HEK293 (cell line): ENCODE measurements at regions not wholly inside any gene's neighbourhood (a gene's known extent, or its start where the extent isn't known, plus 50 kb on each side); places are given as distances from the start of the nearest gene placed in this dataset.

Experiments used
- CTCF ChIA-PET: fragments of 350-600 bp; formaldehyde crosslinking; extraction: SDS; loops from one replicate; lab custom pipeline; 2021; ENCODE audit warnings: antibody characterized with exemption; lab: Yijun Ruan, JAX
- POLR2A ChIA-PET: fragments of 300-600 bp; formaldehyde crosslinking; extraction: SDS; loops from one replicate; lab custom pipeline; 2020; ENCODE audit warnings: antibody characterized with exemption, inconsistent platforms; lab: Yijun Ruan, JAX
- H3K27ac ChIP-seq: fragments of 200-500 bp; sonication (Bioruptor generic); 2 replicates; pipeline ENCODE4 v1.5.1; 2014; ENCODE audit warnings: low read depth, low read length, control low read depth, inconsistent platforms; ENCODE audit errors: extremely low read depth
- H3K36me3 ChIP-seq, 2 experiments: fragments of 200-500 bp in 1 of 2; sonication (Bioruptor generic) in 1 of 2; 1 replicate in 1 of 2; 2 replicates in 1 of 2; pipeline ENCODE4 v1.5.1; 2014 to 2017; ENCODE audit warnings: inconsistent platforms in 2 of 2, low read length in 2 of 2; ENCODE audit not compliant: control insufficient read depth in 2 of 2, insufficient read depth in 1 of 2
- H3K4me1 ChIP-seq: fragments of 200-500 bp; sonication (Bioruptor generic); 2 replicates; pipeline ENCODE4 v1.5.1; 2014; ENCODE audit warnings: mild to moderate bottlenecking, low read length, inconsistent platforms; ENCODE audit not compliant: control insufficient read depth, insufficient read depth
- H3K4me3 ChIP-seq: 2 replicates; pipeline ENCODE4 v1.5.1; 2011; ENCODE audit warnings: low read depth, mild to moderate bottlenecking, control low read depth, low read length, moderate library complexity
- H3K9me3 ChIP-seq: fragments of 200-500 bp; sonication (Bioruptor generic); 2 replicates; pipeline ENCODE4 v1.5.1; 2014; ENCODE audit warnings: low read depth, low read length, inconsistent platforms; ENCODE audit not compliant: control insufficient read depth, insufficient read depth
- IKZF3 ChIP-seq: fragments of 450-650 bp; IDR thresholded peaks from 2 replicates; pipeline ENCODE4 v1.5.0; 2018; ENCODE audit warnings: missing biosample characterization, mild to moderate bottlenecking, missing genetic modification characterization, moderate library complexity
- KLF9 ChIP-seq: fragments of 450-650 bp; formaldehyde crosslinking; IDR thresholded peaks from 2 replicates; pipeline ENCODE4 v1.5.1; 2016; ENCODE audit warnings: missing biosample characterization, missing genetic modification characterization, low read depth
- SCRT1 ChIP-seq: fragments of 450-650 bp; formaldehyde crosslinking; IDR thresholded peaks from 2 replicates; pipeline ENCODE4 v1.5.1; 2016; ENCODE audit warnings: missing biosample characterization, missing genetic modification characterization, borderline replicate concordance
- ZBTB21 ChIP-seq: fragments of 450-650 bp; formaldehyde crosslinking; IDR thresholded peaks from 2 replicates; pipeline ENCODE4 v1.5.1; 2017; ENCODE audit warnings: missing biosample characterization, missing genetic modification characterization
- ZBTB44 ChIP-seq: fragments of 450-650 bp; IDR thresholded peaks from 2 replicates; pipeline ENCODE4 v1.5.1; 2018; ENCODE audit warnings: missing biosample characterization, mild to moderate bottlenecking, missing genetic modification characterization
- ZFP37 ChIP-seq: fragments of 450-650 bp; formaldehyde crosslinking; IDR thresholded peaks from 2 replicates; pipeline ENCODE4 v1.5.1; 2016; ENCODE audit warnings: missing biosample characterization, missing genetic modification characterization
- ZNF10 ChIP-seq: fragments of 450-650 bp; formaldehyde crosslinking; IDR thresholded peaks from 2 replicates; pipeline ENCODE4 v1.5.1; 2017; ENCODE audit warnings: missing biosample characterization, missing genetic modification characterization
- ZNF140 ChIP-seq: fragments of 450-650 bp; formaldehyde crosslinking; IDR thresholded peaks from 2 replicates; pipeline ENCODE4 v1.5.1; 2016; ENCODE audit warnings: missing biosample characterization, missing genetic modification characterization
- ZNF146 ChIP-seq: fragments of 450-650 bp; formaldehyde crosslinking; IDR thresholded peaks from 2 replicates; pipeline ENCODE4 v1.5.1; 2016; ENCODE audit warnings: missing biosample characterization, missing genetic modification characterization
- ZNF174 ChIP-seq: fragments of 450-650 bp; formaldehyde crosslinking; IDR thresholded peaks from 2 replicates; pipeline ENCODE4 v1.5.0; 2017; ENCODE audit warnings: missing biosample characterization, mild to moderate bottlenecking, missing genetic modification characterization
- ZNF23 ChIP-seq: fragments of 450-650 bp; formaldehyde crosslinking; IDR thresholded peaks from 2 replicates; pipeline ENCODE4 v1.5.1; 2016; ENCODE audit warnings: missing biosample characterization, missing genetic modification characterization, borderline replicate concordance
- ZNF239 ChIP-seq: fragments of 450-650 bp; formaldehyde crosslinking; IDR thresholded peaks from 2 replicates; pipeline ENCODE4 v1.5.1; 2016; ENCODE audit warnings: missing biosample characterization, missing genetic modification characterization
- ZNF280D ChIP-seq: fragments of 450-650 bp; formaldehyde crosslinking; IDR thresholded peaks from 2 replicates; pipeline ENCODE4 v1.5.1; 2016; ENCODE audit warnings: missing biosample characterization, missing genetic modification characterization
- ZNF366 ChIP-seq: fragments of 450-650 bp; formaldehyde crosslinking; conservative IDR thresholded peaks from 2 replicates; pipeline ENCODE4 v1.5.1; 2016; ENCODE audit warnings: missing biosample characterization, missing genetic modification characterization
- ZNF37A ChIP-seq: fragments of 450-650 bp; IDR thresholded peaks from 2 replicates; pipeline ENCODE4 v1.5.1; 2018; ENCODE audit warnings: missing biosample characterization, missing genetic modification characterization
- ZNF394 ChIP-seq: fragments of 450-650 bp; formaldehyde crosslinking; IDR thresholded peaks from 2 replicates; pipeline ENCODE4 v1.5.1; 2016; ENCODE audit warnings: missing biosample characterization, missing genetic modification characterization, mild to moderate bottlenecking, moderate library complexity, borderline replicate concordance
- ZNF510 ChIP-seq: fragments of 450-650 bp; formaldehyde crosslinking; IDR thresholded peaks from 2 replicates; pipeline ENCODE4 v1.5.1; 2018; ENCODE audit warnings: mild to moderate bottlenecking, missing genetic modification characterization, missing biosample characterization; ENCODE audit not compliant: insufficient replicate concordance
- ZNF571 ChIP-seq: fragments of 450-650 bp; formaldehyde crosslinking; IDR thresholded peaks from 2 replicates; pipeline ENCODE4 v1.5.0; 2017; ENCODE audit warnings: missing biosample characterization, missing genetic modification characterization
- ZNF585B ChIP-seq: fragments of 450-650 bp; formaldehyde crosslinking; IDR thresholded peaks from 2 replicates; pipeline ENCODE4 v1.5.1; 2016; ENCODE audit warnings: missing biosample characterization, missing genetic modification characterization
- ZNF639 ChIP-seq: fragments of 450-650 bp; formaldehyde crosslinking; IDR thresholded peaks from 2 replicates; pipeline ENCODE4 v1.5.1; 2016; ENCODE audit warnings: missing biosample characterization, missing genetic modification characterization
- ZNF654 ChIP-seq: fragments of 450-650 bp; formaldehyde crosslinking; IDR thresholded peaks from 2 replicates; pipeline ENCODE4 v1.5.1; 2016; ENCODE audit warnings: low read depth, missing biosample characterization, missing genetic modification characterization
- ZNF677 ChIP-seq: fragments of 450-650 bp; IDR thresholded peaks from 2 replicates; pipeline ENCODE4 v1.5.0; 2018; ENCODE audit warnings: missing biosample characterization, mild to moderate bottlenecking, missing genetic modification characterization, moderate library complexity
- ZNF843 ChIP-seq: fragments of 450-650 bp; formaldehyde crosslinking; IDR thresholded peaks from 2 replicates; pipeline ENCODE4 v1.5.1; 2016; ENCODE audit warnings: missing biosample characterization, missing genetic modification characterization
- ZSCAN16 ChIP-seq: fragments of 450-650 bp; formaldehyde crosslinking; IDR thresholded peaks from 2 replicates; pipeline ENCODE4 v1.5.1; 2016; ENCODE audit warnings: missing biosample characterization, missing genetic modification characterization
- ZSCAN4 ChIP-seq: fragments of 450-650 bp; formaldehyde crosslinking; IDR thresholded peaks from 2 replicates; pipeline ENCODE4 v1.5.1; 2017; ENCODE audit warnings: missing biosample characterization, missing genetic modification characterization
- TF ChIP-seq, protein P1 (sequence below): fragments of 450-650 bp; formaldehyde crosslinking; IDR thresholded peaks from 2 replicates; pipeline ENCODE4 v1.5.1; 2016; ENCODE audit warnings: missing biosample characterization, missing genetic modification characterization

- ChIA-PET POLR2A (no interaction called here), CTCF (no interaction called here)
- Histone ChIP-seq H3K27ac (no peak overlapping the region), H3K36me3 (no peaks in the 10 kb centered on the region), H3K9me3 (no peaks in the 10 kb centered on the region), H3K4me1 (no peaks in the 10 kb centered on the region), H3K4me3 (no peak overlapping the region)
- TF ChIP-seq ZSCAN4 (tag by site-specific recombination) (no peak), ZNF174 (no peak), ZNF510 (no peak), ZNF10 (tag by site-specific recombination) (no peak), ZNF639 (tag by site-specific recombination) (no peak), ZNF23 (tag by site-specific recombination) (no peak), ZBTB21 (tag by site-specific recombination) (no peak), ZNF394 (tag by site-specific recombination) (no peak), ZNF677 (no peak), ZNF146 (tag by site-specific recombination) (no peak), ZBTB44 (no peak)
These were observed 174.0 kb upstream of the TPK1 start for GRCh38 chr7:145009876-145010275.

DNA sequence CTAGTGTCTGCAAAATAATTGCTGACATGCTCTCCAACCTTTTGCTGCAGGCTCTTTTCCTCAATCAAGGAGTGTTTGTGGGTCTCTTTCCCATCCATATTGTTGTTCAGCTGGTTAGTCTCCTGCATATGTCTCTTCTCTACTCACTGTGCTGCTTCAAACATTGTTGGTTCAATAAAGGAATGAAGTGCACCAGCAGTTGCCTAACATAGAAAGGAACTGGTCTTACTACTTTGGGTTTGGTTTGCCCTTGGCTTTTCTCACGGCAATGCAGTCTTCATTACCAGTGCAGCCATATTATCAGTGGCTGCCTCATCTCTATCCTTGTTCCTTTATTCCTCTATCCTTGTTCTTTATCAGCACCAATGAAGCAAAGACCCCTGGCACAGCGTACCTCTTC lies 169.7 kb upstream of the TPK1 start:
- Histone ChIP-seq H3K4me3 (no peak overlapping the region), H3K36me3 (no peaks in the 10 kb centered on the region), H3K4me1 (no peaks in the 10 kb centered on the region), H3K27ac (no peak overlapping the region), H3K9me3 (no peaks in the 10 kb centered on the region)
- TF ChIP-seq ZNF280D (tag by site-specific recombination), result no peak
- no peak for TF ChIP-seq ZNF585B (tag by site-specific recombination)
- TF ChIP-seq ZFP37 (tag by site-specific recombination), result no peak
- TF ChIP-seq, protein P1, sequence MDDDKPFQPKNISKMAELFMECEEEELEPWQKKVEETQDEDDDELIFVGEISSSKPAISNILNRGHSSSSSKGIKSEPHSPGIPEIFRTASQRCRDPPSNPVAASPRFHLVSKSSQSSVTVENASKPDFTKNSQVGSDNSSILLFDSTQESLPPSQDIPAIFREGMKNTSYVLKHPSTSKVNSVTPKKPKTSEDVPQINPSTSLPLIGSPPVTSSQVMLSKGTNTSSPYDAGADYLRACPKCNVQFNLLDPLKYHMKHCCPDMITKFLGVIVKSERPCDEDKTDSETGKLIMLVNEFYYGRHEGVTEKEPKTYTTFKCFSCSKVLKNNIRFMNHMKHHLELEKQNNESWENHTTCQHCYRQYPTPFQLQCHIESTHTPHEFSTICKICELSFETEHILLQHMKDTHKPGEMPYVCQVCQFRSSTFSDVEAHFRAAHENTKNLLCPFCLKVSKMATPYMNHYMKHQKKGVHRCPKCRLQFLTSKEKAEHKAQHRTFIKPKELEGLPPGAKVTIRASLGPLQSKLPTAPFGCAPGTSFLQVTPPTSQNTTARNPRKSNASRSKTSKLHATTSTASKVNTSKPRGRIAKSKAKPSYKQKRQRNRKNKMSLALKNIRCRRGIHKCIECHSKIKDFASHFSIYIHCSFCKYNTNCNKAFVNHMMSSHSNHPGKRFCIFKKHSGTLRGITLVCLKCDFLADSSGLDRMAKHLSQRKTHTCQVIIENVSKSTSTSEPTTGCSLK (tag by site-specific recombination), result no peak
- TF ChIP-seq IKZF3 (tag by site-specific recombination), result no peak
- TF ChIP-seq ZNF571, result no peak
- TF ChIP-seq SCRT1, result no peak
- TF ChIP-seq ZNF140, result no peak
- no peak for TF ChIP-seq KLF9 (tag by site-specific recombination)
- TF ChIP-seq ZNF239 (tag by site-specific recombination), result no peak
- no peak for TF ChIP-seq ZNF654 (tag by site-specific recombination)
- no peak for TF ChIP-seq ZNF843 (tag by site-specific recombination)
- no peak for TF ChIP-seq ZNF366
- TF ChIP-seq ZSCAN16 (tag by site-specific recombination), result no peak
- TF ChIP-seq ZNF37A (tag by site-specific recombination), result no peak
- POLR2A ChIA-PET, result no interaction called here
- CTCF ChIA-PET, result no interaction called here
